ENCODE measurements at regions not wholly inside any gene's neighbourhood (a gene's known extent, or its start where the extent isn't known, plus 50 kb on each side); places are given as distances from the start of the nearest gene placed in this dataset.

DNA sequence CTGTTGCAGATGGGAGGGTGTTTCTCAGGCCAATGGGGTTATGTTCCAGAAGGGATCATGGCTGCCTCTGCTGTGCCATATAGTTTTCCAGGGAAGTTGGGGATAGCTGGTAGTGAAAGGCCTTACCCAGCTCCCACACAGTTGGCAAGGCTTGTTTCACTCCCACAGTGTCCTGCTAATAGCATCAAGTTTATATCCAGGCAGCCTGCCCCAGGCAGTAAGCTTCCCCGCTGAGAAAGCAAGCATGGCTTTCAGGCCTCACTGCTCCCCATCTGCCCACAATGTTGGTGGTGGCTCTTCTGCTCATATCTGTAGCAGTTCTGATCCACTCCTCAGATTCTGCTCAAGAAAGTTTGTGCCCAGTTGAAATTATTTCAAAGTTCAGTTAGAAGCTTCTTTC, 50.9 kb upstream of the DCBLD2 start:
- DNase-seq: no peak
- no peaks in the 10 kb centered on the region for H3K4me1 ChIP-seq
- intact Hi-C loops (cut with DNase I): no loop called here
- no peaks in the 10 kb centered on the region for H3K9me3 ChIP-seq
- no peaks in the 10 kb centered on the region for H3K36me3 ChIP-seq
- no peak overlapping the region for H3K4me3 ChIP-seq
- WGBS, 2 donors: 91 to 94% methylated on average over 1 of the region's 1 CpG
- no peaks in the 10 kb centered on the region for H3K27me3 ChIP-seq
- TF ChIP-seq EP300 (IDR thresholded peaks at IDR 0.05) (no peak), POLR2AphosphoS5 (IDR thresholded peaks at IDR 0.05) (no peak), POLR2A (IDR thresholded peaks at IDR 0.05) (no peak), CTCF (IDR thresholded peaks at IDR 0.05) (no peak)
- no peak overlapping the region for H3K27ac ChIP-seq

Small RNA genes lying in the stretch of these regions (small RNA-seq; reads per million reads assigned to genes)
- 0 reads per million in 3 donors for gene AC107297.1
- 0 reads per million in 3 donors for gene RF00066

Measured in sigmoid colon (tissue), 6 donors.